Central memory CD8-positive, alpha-beta T cell (primary cell): ENCODE measurements at regions not wholly inside any gene's neighbourhood (a gene's known extent, or its start where the extent isn't known, plus 50 kb on each side); places are given as distances from the start of the nearest gene placed in this dataset.

ENCODE experiments used
- ATAC-seq: fragments of 150-1000 bp; cut with Tn5 transposase; replicated peaks from 2 replicates; pipeline ENCODE4 v1.10.0; 2022; ENCODE audit warnings: mild to moderate bottlenecking, moderate FRiP score, moderate number of reproducible peaks; ENCODE audit not compliant: poor library complexity, severe bottlenecking; ENCODE audit errors: extremely low read depth
- DNase-seq, 2 donors: peaks; one replicate each; pipeline ENCODE4 v3.0.0; 2021; ENCODE audit warnings: low spot score in 2 of 2
- H3K27ac Mint-ChIP-seq: one replicate; pipeline ENCODE4 v1.8.0; 2022; ENCODE audit warnings: low read depth, mild to moderate bottlenecking, moderate library complexity, mixed read lengths
- H3K27me3 Mint-ChIP-seq: one replicate; pipeline ENCODE4 v1.8.0; 2022; ENCODE audit warnings: mixed read lengths
- H3K36me3 Mint-ChIP-seq: one replicate; pipeline ENCODE4 v1.8.0; 2022; ENCODE audit warnings: mild to moderate bottlenecking, moderate library complexity, mixed read lengths; ENCODE audit not compliant: insufficient read depth
- H3K4me1 Mint-ChIP-seq: one replicate; pipeline ENCODE4 v1.8.0; 2022; ENCODE audit warnings: mixed read lengths
- H3K4me3 Mint-ChIP-seq: one replicate; pipeline ENCODE4 v1.8.0; 2022; ENCODE audit warnings: mild to moderate bottlenecking, moderate library complexity, mixed read lengths
- H3K9me3 Mint-ChIP-seq: one replicate; pipeline ENCODE4 v1.8.0; 2022; ENCODE audit warnings: mixed read lengths

DNA sequence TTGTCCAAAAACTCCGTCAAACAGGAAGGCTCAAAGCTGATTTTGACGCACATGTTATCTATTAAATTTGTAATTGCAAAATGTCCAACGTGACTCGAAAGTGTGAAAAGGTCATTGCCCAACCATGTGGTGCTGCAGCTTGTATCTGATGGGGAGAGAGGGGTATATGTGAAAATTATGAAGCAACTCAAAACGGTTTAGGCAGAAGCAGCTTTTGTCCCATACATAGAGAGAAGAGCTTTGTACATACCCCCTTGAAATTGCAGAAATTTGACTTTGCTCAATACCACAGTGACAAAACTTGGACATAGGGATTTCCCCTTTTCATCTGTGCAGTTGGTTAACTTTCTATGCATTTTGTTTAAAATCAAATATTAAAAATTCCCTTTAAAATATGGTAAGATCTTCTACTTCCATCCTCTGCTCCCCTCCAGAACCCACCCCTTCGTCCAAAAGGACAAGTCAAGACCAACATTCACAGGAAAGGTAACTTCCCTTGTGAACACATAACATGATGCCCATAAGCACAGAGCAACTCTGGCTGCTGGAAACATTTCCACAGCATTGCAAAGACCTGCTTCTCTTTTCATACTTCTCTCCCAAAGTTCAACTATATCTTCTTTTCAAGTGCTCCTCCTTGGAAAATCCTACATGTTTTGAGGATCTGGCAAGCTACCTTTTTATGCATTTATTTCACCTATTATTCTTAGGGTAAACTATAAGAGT lies 253.7 kb upstream of the THBS1 start:
- no peak overlapping the region for H3K4me3 Mint-ChIP-seq
- peaks cover 79% of the 10 kb centered on the region for H3K27me3 Mint-ChIP-seq
- DNase-seq (no peak), ATAC-seq (no peak)
- no peak overlapping the region for H3K27ac Mint-ChIP-seq
- H3K36me3 Mint-ChIP-seq: no peaks in the 10 kb centered on the region
- no peaks in the 10 kb centered on the region for H3K9me3 Mint-ChIP-seq
- no peaks in the 10 kb centered on the region for H3K4me1 Mint-ChIP-seq

DNA sequence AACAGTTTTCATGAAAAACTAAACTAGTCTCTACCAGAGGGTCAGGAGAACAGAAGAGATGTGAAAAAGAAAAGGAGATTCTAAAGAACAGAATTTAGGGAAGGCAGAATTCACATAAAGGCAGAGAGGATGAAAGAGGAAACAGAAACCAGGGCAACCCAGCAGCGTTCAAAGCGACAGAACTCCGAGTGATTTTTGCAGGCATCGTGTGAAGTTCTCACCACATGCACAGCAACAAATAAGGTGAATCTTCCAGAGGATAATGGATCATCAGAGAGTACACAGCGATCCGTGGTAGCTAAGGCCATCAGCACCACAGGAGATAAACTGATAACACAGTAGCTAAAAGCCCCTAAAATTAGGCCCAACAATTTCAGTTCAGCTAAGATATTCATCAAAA lies 250.8 kb upstream of the THBS1 start:
- H3K27ac Mint-ChIP-seq: no peak overlapping the region
- DNase-seq: no peak
- no peak for ATAC-seq
- no peak overlapping the region for H3K4me3 Mint-ChIP-seq
- H3K36me3 Mint-ChIP-seq: no peaks in the 10 kb centered on the region
- no peaks in the 10 kb centered on the region for H3K9me3 Mint-ChIP-seq
- H3K4me1 Mint-ChIP-seq: no peaks in the 10 kb centered on the region
- peaks cover 61% of the 10 kb centered on the region for H3K27me3 Mint-ChIP-seq

DNA sequence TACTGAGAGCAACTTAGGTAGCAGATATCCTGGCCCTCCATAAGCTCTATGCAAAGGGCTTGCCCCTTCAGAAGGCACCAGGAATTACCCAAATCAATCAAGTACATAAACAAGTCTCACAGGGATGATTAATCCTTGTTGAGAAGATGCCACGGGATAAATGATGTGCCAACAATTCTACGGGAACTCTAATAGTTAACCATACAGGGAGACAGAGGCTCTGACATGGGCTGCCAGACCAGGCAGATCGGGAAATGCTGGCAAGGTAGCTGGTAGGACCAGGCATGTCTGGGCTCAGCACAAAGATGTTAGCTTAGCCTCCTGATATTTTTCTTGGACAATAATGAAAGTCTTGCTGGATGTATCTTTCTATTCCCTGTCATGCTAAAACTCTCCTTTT lies 249.3 kb upstream of the THBS1 start:
- H3K36me3 Mint-ChIP-seq: no peaks in the 10 kb centered on the region
- H3K9me3 Mint-ChIP-seq: no peaks in the 10 kb centered on the region
- no peak overlapping the region for H3K27ac Mint-ChIP-seq
- H3K4me1 Mint-ChIP-seq: no peaks in the 10 kb centered on the region
- DNase-seq (no peak), ATAC-seq (no peak)
- H3K27me3 Mint-ChIP-seq: peaks cover 45% of the 10 kb centered on the region
- no peak overlapping the region for H3K4me3 Mint-ChIP-seq

DNA sequence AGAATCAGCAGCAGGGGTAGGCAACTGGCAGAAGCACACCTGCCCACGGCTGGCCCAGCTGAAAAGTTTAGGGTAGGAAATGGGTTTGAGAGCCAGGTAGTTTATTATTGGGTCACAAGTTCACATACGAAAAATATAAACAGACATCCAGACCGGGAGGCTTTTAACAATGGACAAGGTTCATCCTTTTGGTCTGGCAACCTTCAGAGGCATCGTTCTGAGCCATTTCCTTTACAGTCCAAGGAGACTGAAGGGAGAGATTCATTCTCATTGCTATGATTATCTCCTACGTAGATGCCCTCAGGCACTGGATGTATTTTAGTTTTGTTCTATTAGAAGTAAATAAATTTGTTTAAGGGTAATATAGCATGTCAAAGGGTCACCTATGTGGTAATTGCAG lies 248.0 kb upstream of the THBS1 start:
- H3K27ac Mint-ChIP-seq: no peak overlapping the region
- H3K27me3 Mint-ChIP-seq: peaks cover 42% of the 10 kb centered on the region
- no peak for DNase-seq
- ATAC-seq: no peak
- H3K36me3 Mint-ChIP-seq: no peaks in the 10 kb centered on the region
- H3K9me3 Mint-ChIP-seq: no peaks in the 10 kb centered on the region
- no peaks in the 10 kb centered on the region for H3K4me1 Mint-ChIP-seq
- H3K4me3 Mint-ChIP-seq: no peak overlapping the region

DNA sequence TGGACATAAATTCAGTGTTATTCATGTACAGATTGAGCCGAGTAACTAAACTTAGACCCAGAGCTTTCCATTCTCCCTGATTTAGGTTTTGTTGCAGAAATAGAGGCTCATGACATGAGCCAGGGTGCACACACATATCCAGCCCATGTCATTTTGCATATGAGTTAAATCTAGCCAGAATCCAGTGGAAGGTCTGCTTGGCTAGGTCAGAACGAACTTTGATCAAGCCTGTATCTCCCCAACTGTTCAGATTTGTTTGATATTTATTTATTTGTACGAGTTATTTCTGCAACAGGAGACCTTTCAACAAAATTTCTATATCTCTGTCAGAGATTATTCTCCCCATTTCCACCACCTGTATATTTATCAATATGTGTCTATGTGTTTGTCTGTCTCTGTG lies 247.5 kb upstream of the THBS1 start:
- Mint-ChIP-seq H3K27me3 (peaks cover 42% of the 10 kb centered on the region), H3K9me3 (no peaks in the 10 kb centered on the region), H3K36me3 (no peaks in the 10 kb centered on the region), H3K4me3 (no peak overlapping the region), H3K27ac (no peak overlapping the region), H3K4me1 (no peaks in the 10 kb centered on the region)
- ATAC-seq: no peak
- no peak for DNase-seq

DNA sequence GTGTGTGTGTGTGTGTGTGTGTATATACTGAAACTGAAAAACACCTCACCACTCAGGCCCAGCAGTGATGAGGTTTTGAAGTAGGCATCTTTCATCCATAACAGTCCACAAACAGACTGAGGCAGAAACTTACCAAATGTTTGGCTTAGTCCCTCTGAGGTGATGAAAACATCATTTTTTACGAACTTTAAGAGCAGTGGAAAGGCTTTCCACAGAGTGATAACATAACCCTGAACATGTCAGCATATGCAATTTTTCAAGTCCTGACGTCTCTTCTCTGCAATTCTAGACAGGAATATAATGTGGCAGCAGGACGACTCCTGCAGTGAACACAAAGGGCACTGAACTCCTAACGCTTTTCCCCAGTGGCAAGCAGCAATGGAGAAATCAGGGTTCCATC lies 247.0 kb upstream of the THBS1 start:
- ATAC-seq: no peak
- Mint-ChIP-seq H3K4me3 (no peak overlapping the region), H3K27me3 (peaks cover 42% of the 10 kb centered on the region), H3K36me3 (no peaks in the 10 kb centered on the region), H3K9me3 (no peaks in the 10 kb centered on the region), H3K4me1 (no peaks in the 10 kb centered on the region), H3K27ac (no peak overlapping the region)
- no peak for DNase-seq

DNA sequence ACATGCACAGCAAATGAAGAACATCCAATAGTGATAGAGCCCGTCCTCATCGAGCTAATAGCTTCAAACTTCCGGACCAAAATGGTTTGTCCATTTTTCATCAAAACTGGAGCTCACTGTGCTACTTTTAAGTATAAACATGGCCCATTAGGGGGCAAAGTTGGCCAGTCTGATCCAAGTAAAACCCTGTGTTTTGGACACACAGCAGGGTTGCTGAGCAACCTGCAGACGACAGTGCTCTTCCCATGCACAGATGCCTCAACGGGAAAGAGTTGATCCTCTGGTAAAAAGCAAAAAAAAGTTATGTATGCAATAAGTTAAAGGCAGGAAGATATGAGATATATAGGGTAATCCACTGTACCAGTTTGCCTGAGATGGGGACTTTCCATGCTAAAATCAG lies 244.0 kb upstream of the THBS1 start:
- H3K27me3 Mint-ChIP-seq: peaks cover 33% of the 10 kb centered on the region
- H3K9me3 Mint-ChIP-seq: no peaks in the 10 kb centered on the region
- no peak for DNase-seq
- no peak for ATAC-seq
- H3K36me3 Mint-ChIP-seq: no peaks in the 10 kb centered on the region
- H3K27ac Mint-ChIP-seq: no peak overlapping the region
- no peak overlapping the region for H3K4me3 Mint-ChIP-seq
- no peaks in the 10 kb centered on the region for H3K4me1 Mint-ChIP-seq

DNA sequence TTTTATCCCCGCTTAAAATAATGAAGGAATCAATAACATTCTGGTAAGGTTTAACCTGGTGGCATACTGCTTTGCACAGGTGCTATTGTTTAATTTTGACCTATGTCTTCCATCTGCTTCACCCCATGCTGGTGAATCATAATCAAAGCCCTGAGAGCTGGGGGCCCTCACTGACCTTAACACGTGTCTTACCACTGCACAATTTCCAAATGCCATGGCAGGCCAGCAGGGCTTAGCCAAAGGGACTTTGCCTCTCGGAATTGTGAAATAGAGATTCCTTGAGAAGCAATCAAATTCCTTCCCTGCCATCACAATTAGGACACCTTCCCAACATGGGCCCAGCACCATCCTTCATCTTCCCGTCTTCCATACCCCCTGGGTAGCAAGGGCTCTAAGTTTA lies 242.6 kb upstream of the THBS1 start:
- H3K4me3 Mint-ChIP-seq: no peak overlapping the region
- no peak for DNase-seq
- no peak for ATAC-seq

DNA sequence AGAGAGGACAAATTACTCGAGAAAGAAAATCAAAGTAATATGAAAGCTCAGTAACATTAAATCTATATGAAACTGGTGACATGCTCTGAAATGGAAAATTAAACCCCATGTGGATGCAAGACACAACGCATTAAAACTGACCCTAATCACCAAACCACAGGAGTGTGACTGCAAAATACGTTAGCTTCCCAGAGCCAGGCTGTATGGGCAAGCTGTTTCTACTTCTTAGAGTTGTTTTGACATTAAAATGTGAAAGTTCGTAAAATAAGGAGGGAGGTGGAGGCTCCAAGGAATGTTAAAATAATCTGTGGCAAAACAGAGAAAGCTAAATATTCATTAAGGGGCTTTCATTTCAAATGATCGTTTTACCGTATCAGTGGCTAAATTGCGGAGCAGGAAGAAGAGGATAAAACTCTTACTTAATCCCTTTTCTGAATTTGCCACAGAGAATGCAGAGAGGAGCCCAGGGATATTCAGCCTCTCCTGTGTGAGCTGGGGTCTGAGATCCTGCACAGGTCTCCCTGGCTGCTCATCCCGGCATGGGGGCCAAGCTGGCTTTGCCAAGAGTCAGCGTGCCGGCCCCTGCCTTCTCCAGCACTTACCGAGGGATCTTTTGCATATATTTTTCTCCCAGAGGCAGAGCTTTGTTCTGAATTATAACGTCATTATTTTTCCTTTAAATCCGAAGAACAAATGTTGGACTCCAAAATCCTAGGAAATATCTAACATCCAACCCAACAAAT lies 239.8 kb upstream of the THBS1 start:
- no peaks in the 10 kb centered on the region for H3K4me1 Mint-ChIP-seq
- no peak for DNase-seq
- H3K36me3 Mint-ChIP-seq: no peaks in the 10 kb centered on the region
- H3K27me3 Mint-ChIP-seq: peaks cover 47% of the 10 kb centered on the region
- H3K4me3 Mint-ChIP-seq: no peak overlapping the region
- ATAC-seq: no peak
- H3K27ac Mint-ChIP-seq: no peak overlapping the region
- no peaks in the 10 kb centered on the region for H3K9me3 Mint-ChIP-seq

More for the DNA sequence above, 242.6 kb upstream of the THBS1 start:
- H3K27ac Mint-ChIP-seq: no peak overlapping the region
- peaks cover 37% of the 10 kb centered on the region for H3K27me3 Mint-ChIP-seq
- no peaks in the 10 kb centered on the region for H3K36me3 Mint-ChIP-seq
- no peaks in the 10 kb centered on the region for H3K4me1 Mint-ChIP-seq
- H3K9me3 Mint-ChIP-seq: no peaks in the 10 kb centered on the region

DNA sequence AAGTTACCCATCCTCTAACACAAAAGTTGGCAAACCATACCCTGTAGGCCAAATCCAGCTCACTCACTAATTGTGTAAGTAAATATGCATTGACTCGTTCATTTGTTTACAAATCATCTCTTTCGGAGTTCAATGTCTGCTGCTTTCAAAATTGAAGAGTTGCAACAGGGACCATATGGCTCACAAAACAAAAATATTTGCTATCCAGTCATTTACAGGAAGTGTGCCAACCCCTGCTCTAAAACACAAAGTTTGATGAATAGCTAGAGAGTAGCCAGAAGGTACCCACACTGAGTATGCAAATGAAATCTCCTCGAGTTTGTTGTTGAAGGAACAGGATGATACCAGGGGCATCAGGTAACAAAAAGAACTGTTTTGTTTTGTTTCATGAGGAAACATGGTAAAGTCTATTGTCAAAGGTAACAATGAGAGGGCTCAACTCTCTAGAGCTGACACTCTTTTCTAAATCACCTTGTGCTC lies 236.2 kb upstream of the THBS1 start:
- no peaks in the 10 kb centered on the region for H3K4me1 Mint-ChIP-seq
- H3K27me3 Mint-ChIP-seq: peaks cover 27% of the 10 kb centered on the region
- no peak overlapping the region for H3K4me3 Mint-ChIP-seq
- H3K36me3 Mint-ChIP-seq: no peaks in the 10 kb centered on the region
- DNase-seq (no peak), ATAC-seq (no peak)
- H3K9me3 Mint-ChIP-seq: no peaks in the 10 kb centered on the region
- no peak overlapping the region for H3K27ac Mint-ChIP-seq

DNA sequence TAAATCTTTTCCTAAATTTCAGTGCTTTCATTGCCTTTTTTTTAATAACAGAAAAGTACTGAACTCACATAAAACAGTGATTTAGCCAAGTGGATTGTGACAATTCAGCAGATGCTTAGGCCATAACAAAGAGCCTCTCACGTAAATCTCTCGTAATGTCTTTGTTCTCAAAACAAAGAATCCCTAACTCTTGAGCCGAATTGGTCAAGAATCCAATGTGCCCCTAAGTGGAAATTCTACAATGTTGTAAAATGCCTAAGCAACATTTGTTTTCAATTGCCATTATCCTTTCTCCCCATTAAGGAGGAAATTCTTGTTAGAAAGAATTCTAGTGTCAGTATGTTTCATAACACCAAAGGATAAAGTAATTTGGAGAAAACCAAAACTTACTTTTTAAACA lies 235.7 kb upstream of the THBS1 start:
- peaks cover 27% of the 10 kb centered on the region for H3K27me3 Mint-ChIP-seq
- H3K4me1 Mint-ChIP-seq: no peaks in the 10 kb centered on the region
- DNase-seq (no peak), ATAC-seq (no peak)
- no peak overlapping the region for H3K27ac Mint-ChIP-seq
- no peaks in the 10 kb centered on the region for H3K36me3 Mint-ChIP-seq
- H3K9me3 Mint-ChIP-seq: no peaks in the 10 kb centered on the region
- no peak overlapping the region for H3K4me3 Mint-ChIP-seq

DNA sequence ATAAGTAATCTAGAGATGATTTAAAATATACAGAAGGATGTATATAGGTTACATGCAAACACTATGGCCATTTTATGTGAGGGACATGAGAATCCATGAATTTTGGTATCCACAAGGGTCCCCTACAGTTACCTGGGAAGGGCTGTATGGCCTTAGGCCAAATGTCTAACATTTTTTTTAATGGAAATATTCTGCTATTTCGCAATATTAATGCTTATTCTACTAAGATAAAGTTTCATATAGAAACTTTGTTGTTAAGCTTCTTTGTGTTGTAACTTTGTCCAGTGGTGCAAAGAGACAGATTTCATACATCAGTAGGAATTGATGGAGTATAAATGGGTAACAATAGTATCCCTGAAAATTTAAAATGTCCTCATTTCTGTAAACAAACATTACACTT lies 233.4 kb upstream of the THBS1 start:
- ATAC-seq (no peak), DNase-seq (no peak)
- Mint-ChIP-seq H3K9me3 (no peaks in the 10 kb centered on the region), H3K4me1 (no peaks in the 10 kb centered on the region), H3K27ac (no peak overlapping the region), H3K36me3 (no peaks in the 10 kb centered on the region), H3K27me3 (peaks cover 26% of the 10 kb centered on the region), H3K4me3 (no peak overlapping the region)

DNA sequence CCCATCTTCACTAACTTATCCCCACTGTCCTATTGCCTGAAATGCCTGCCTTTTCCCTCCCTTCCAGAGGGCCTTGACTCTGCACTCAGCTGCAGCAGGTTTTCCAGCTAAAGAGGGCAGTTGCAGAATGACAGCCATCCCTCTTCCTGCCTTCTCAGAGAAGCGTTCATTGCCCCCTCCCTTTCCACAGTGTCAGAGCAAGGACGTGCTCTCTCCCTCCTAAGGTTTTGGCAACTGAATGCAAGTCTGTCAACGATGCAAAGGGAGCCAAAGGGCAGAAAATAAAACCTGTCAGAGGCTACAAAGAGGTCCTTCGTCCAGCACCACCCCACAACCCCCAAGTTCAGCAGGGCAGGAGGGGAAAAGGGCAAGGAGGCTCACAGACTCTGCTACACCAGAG lies 230.1 kb upstream of the THBS1 start:
- H3K4me3 Mint-ChIP-seq: no peak overlapping the region
- H3K36me3 Mint-ChIP-seq: no peaks in the 10 kb centered on the region
- H3K4me1 Mint-ChIP-seq: no peaks in the 10 kb centered on the region
- no peak for ATAC-seq
- DNase-seq: no peak
- H3K9me3 Mint-ChIP-seq: no peaks in the 10 kb centered on the region
- H3K27me3 Mint-ChIP-seq: peaks cover 12% of the 10 kb centered on the region
- H3K27ac Mint-ChIP-seq: no peak overlapping the region
